Calu3 (cell line): ENCODE measurements at regions not wholly inside any gene's neighbourhood (a gene's known extent, or its start where the extent isn't known, plus 50 kb on each side); places are given as distances from the start of the nearest gene placed in this dataset.

Experiments used
- BruUV-seq: library from RNA; stranded (reverse); fragments of 400-500 nt; replicated peaks from 2 replicates; lab custom pipeline; 2021; lab: Mats Ljungman, UMichigan
- CTCF ChIA-PET: fragments of 300-600 bp; sonication (Branson Sonifier 250); formaldehyde crosslinking; loops from one replicate; lab custom pipeline; 2022; ENCODE audit warnings: antibody characterized with exemption; lab: Charles Lee
- DNase-seq: peaks from one replicate; pipeline ENCODE4 v3.0.0; 2022
- H3K27ac Mint-ChIP-seq: one replicate; pipeline ENCODE4 v1.8.0; 2022; ENCODE audit warnings: mixed read lengths; ENCODE audit not compliant: unreplicated experiment
- H3K27me3 Mint-ChIP-seq: one replicate; pipeline ENCODE4 v1.8.0; 2022; ENCODE audit warnings: mixed read lengths; ENCODE audit not compliant: unreplicated experiment
- H3K36me3 Mint-ChIP-seq: one replicate; pipeline ENCODE4 v1.8.0; 2022; ENCODE audit warnings: mild to moderate bottlenecking, moderate library complexity, mixed read lengths; ENCODE audit not compliant: insufficient read depth, unreplicated experiment
- H3K4me1 Mint-ChIP-seq: one replicate; pipeline ENCODE4 v1.8.0; 2022; ENCODE audit warnings: mild to moderate bottlenecking, low read depth, mixed read lengths; ENCODE audit not compliant: unreplicated experiment
- H3K4me3 Mint-ChIP-seq: one replicate; pipeline ENCODE4 v1.8.0; 2022; ENCODE audit warnings: mild to moderate bottlenecking, low read depth, moderate library complexity, mixed read lengths; ENCODE audit not compliant: unreplicated experiment
- H3K9me3 Mint-ChIP-seq: one replicate; pipeline ENCODE4 v1.8.0; 2022; ENCODE audit warnings: low read depth, mixed read lengths; ENCODE audit not compliant: unreplicated experiment
- intact Hi-C: fragments of 100-400 bp; cut with micrococcal nuclease; formaldehyde crosslinking; loops from one replicate; pipeline ENCODE4 v1.10.0; 2022; ENCODE audit not compliant: unreplicated experiment
- TF ChIP-seq, protein P1 (sequence below): fragments of 200-600 bp; IDR thresholded peaks from one replicate; pipeline ENCODE4 v1.8.0; 2022; ENCODE audit warnings: antibody characterized with exemption; ENCODE audit not compliant: unreplicated experiment

DNA sequence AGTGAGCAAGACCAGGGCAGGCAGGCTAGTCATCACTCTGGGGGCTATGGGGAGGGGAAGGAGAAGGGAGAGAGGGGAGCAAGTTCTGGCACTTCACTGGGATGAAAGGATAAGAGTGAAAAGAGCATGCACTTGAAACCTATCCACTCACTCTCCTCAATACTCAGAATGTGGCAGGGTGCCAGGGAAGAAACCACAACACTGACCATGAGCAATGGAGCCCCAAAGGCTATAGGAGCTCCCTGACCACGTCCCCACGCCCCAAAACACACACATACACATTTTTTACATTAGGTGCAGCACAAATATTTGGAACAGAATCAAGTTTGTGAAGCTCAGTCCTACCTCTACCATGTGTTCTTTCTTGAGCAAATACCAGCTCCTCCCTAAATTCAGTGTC is 132.2 kb downstream of the IDS start:
- no peaks in the 10 kb centered on the region for H3K9me3 Mint-ChIP-seq
- no peak for DNase-seq

GRCh38 chrX:149371986-149372385 is 133.1 kb downstream of the IDS start:
- Mint-ChIP-seq H3K4me3 (no peak overlapping the region), H3K27me3 (peaks cover 19% of the 10 kb centered on the region), H3K4me1 (no peaks in the 10 kb centered on the region), H3K27ac (no peak overlapping the region), H3K36me3 (no peaks in the 10 kb centered on the region), H3K9me3 (no peaks in the 10 kb centered on the region)
- no TSS peak for BruUV-seq
- TF ChIP-seq, protein P1, sequence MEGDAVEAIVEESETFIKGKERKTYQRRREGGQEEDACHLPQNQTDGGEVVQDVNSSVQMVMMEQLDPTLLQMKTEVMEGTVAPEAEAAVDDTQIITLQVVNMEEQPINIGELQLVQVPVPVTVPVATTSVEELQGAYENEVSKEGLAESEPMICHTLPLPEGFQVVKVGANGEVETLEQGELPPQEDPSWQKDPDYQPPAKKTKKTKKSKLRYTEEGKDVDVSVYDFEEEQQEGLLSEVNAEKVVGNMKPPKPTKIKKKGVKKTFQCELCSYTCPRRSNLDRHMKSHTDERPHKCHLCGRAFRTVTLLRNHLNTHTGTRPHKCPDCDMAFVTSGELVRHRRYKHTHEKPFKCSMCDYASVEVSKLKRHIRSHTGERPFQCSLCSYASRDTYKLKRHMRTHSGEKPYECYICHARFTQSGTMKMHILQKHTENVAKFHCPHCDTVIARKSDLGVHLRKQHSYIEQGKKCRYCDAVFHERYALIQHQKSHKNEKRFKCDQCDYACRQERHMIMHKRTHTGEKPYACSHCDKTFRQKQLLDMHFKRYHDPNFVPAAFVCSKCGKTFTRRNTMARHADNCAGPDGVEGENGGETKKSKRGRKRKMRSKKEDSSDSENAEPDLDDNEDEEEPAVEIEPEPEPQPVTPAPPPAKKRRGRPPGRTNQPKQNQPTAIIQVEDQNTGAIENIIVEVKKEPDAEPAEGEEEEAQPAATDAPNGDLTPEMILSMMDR, result no peak
- intact Hi-C loops, result no loop called here
- no peak for DNase-seq
- CTCF ChIA-PET, result no interaction called here

More for the DNA sequence above, 132.2 kb downstream of the IDS start:
- TF ChIP-seq, protein P1, result no peak
- Mint-ChIP-seq H3K36me3 (no peaks in the 10 kb centered on the region), H3K4me3 (no peak overlapping the region), H3K27ac (no peak overlapping the region), H3K4me1 (no peaks in the 10 kb centered on the region), H3K27me3 (peaks cover 19% of the 10 kb centered on the region)
- CTCF ChIA-PET, result no interaction called here
- intact Hi-C loops, result no loop called here
- no TSS peak for BruUV-seq

GRCh38 chrX:149370097-149370496 is 135.0 kb downstream of the IDS start:
- H3K9me3 Mint-ChIP-seq, result no peaks in the 10 kb centered on the region
- TF ChIP-seq, protein P1, result no peak
- intact Hi-C loops, result no loop called here
- no peak overlapping the region for H3K27ac Mint-ChIP-seq
- DNase-seq, result no peak
- CTCF ChIA-PET, result interaction anchor here (0.6 kb wide), 1 partner anchor 769 kb away, joined by 4 read pairs; no protein-coding TSS in a partner anchor
- no peak overlapping the region for H3K4me3 Mint-ChIP-seq
- no peaks in the 10 kb centered on the region for H3K36me3 Mint-ChIP-seq
- BruUV-seq, result no TSS peak
- H3K4me1 Mint-ChIP-seq, result no peaks in the 10 kb centered on the region
- H3K27me3 Mint-ChIP-seq, result peaks cover 19% of the 10 kb centered on the region

GRCh38 chrX:149365552-149365951 is 139.6 kb downstream of the IDS start:
- no peaks in the 10 kb centered on the region for H3K9me3 Mint-ChIP-seq
- no peaks in the 10 kb centered on the region for H3K36me3 Mint-ChIP-seq
- H3K27ac Mint-ChIP-seq, result no peak overlapping the region
- no peaks in the 10 kb centered on the region for H3K27me3 Mint-ChIP-seq
- CTCF ChIA-PET, result no interaction called here
- TF ChIP-seq, protein P1, result no peak
- no peak overlapping the region for H3K4me3 Mint-ChIP-seq
- DNase-seq, result no peak
- intact Hi-C loops, result no loop called here
- H3K4me1 Mint-ChIP-seq, result no peaks in the 10 kb centered on the region
- BruUV-seq, result no TSS peak
